Mammary epithelial cell (primary cell): ENCODE measurements at regions not wholly inside any gene's neighbourhood (a gene's known extent, or its start where the extent isn't known, plus 50 kb on each side); places are given as distances from the start of the nearest gene placed in this dataset.

Experiments used
- CTCF ChIP-seq, 2 donors: IDR thresholded peaks in 1 of 2; conservative IDR thresholded peaks in 1 of 2; 2 replicates each; pipeline ENCODE4 v1.5.1; 2011 to 2012; ENCODE audit warnings: inconsistent platforms in 2 of 2, low read length in 2 of 2, mild to moderate bottlenecking in 2 of 2, control low read depth in 1 of 2, low read depth in 1 of 2; ENCODE audit not compliant: insufficient read depth in 1 of 2; ENCODE audit errors: extremely low read depth in 1 of 2
- EZH2 ChIP-seq: IDR thresholded peaks from 2 replicates; pipeline ENCODE4 v1.6.1; 2012; ENCODE audit warnings: low read length, inconsistent platforms, borderline replicate concordance

- TF ChIP-seq CTCF (conservative IDR thresholded peaks at IDR 0.05 in 1 of 2, IDR thresholded peaks at IDR 0.05 in 1 of 2; ENCODE audit: extremely low read depth in 1 of 2, insufficient read depth in 1 of 2, low read depth in 1 of 2, low read length in 2 of 2) = no peak
- no peak for TF ChIP-seq EZH2
Observed at GRCh38 chr1:238999944-239000343, 386.4 kb upstream of the CHRM3 start.
